GM18868 (cell line): ENCODE measurements at regions not wholly inside any gene's neighbourhood (a gene's known extent, or its start where the extent isn't known, plus 50 kb on each side); places are given as distances from the start of the nearest gene placed in this dataset.
"Not testable (repeated sequence)": the region's sequence is repeated elsewhere in the genome, so short reads cannot be mapped to it uniquely, and the experiment has no call there.

Experiments
- ATAC-seq: cut with Tn5 transposase; IDR thresholded peaks from one replicate; pipeline ENCODE4 v1.9.1; 2021; ENCODE audit warnings: mild to moderate bottlenecking, moderate library complexity; ENCODE audit not compliant: unreplicated experiment

DNA sequence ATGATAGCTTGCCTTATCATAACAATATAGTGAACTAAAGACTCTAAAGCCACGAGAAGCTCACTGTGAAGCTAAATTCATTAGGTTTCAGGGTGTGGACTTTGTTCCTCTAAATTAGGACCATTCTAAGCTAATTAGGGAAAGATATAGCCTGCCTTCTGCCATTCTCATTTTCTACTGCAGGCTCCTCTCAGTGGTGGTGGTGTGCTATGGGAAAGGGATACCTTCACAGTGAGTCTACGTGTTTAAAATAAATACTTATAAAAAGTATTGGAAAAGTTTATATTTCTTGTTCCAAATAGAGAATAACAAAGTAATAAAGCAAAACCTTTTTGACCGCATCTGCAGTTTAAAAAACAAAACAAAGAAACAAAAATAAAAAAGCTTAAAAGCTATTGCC is 327.7 kb downstream of the PAPSS1 start:
- ATAC-seq = no peak

DNA sequence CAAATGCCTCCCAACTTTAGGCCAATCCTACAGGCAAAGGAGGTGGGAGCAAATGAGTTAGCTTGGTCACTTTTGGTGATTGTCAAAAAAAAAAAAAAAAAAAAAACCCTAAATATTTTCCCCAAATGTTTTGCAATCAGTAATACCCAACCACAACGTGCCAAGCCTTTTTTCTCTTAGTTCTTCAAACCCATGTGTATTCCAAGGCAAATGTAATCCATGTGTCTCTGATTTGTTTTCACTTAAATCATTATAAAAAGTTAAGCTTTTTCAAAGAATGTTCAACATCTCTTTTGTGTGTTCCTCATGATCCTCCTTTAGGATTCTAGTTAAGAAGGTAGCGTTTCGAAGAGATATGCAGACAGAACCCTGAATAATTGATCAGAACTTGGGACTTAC is 328.4 kb downstream of the PAPSS1 start:
- no peak for ATAC-seq

DNA sequence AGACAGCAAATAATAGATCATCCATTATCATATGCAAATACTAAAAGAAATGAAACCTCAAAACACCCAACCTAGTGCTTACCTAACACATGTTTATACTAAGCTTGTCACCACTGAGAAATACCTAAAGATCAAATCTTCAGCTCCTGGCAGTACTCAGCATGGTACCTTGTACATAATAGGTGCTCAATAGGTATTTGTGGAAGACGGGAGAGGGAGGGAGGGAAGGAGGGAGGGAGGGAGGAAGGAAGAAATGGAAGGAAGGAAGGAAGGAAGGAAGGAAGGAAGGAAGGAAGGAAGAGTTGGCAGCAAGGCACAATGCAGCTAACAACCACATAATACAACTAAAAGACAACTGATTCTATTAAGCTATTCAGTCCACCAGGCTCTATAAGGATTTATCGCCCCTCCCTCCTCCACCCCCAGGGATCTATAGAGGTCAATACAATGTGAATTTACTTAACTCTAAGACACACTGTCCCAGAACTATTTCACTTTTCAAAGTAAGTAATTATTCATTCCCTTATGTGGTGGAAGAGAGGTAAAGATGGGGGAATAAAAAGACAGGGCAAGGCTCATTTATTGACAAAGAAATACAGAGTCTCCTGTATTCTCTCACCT is 328.9 kb downstream of the PAPSS1 start:
- ATAC-seq = no peak

DNA sequence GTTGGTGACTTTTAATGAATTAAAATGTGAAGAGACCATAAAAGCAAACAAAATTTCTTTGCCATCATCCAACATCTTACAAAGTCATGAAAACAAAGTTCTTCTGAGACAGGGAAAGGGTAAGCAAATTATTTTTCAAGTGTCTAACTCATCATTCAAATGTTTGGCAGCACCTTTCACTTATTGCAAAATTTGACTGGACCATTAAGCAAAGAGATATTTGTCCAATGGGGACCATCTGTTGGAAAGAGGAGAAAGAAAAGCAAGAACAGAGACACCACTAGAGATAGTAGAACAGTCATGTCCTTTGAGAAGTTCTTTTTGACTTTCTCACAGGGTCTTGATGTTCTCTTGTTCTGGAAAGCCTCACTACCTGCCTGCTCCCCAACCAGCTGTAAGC is 330.1 kb downstream of the PAPSS1 start:
- ATAC-seq = no peak

DNA sequence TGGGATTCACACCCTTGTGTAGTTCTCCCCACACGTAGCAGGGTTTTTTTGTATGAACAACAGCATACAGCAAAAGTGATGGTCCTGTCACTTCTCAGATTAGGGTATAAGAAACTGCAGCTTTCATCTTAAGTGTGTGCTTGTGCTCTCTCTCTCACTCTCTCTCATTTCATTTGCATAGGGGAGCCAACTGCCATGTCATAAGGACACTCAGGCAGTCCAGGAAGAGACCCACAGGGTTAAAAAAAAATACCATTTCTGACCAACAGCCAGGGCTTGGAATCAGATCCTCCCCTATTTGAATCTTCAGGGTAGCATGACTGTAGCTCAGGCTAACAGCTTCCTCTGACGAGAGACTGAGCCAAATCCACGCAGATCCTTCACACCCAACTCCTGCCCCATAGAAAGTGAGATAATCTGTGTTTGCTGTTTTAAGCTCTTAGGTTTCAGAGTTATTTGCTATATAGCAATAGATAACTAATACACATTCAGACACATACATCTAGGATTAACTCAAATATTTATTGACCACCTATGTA is 331.2 kb downstream of the PAPSS1 start:
- ATAC-seq = no peak

DNA sequence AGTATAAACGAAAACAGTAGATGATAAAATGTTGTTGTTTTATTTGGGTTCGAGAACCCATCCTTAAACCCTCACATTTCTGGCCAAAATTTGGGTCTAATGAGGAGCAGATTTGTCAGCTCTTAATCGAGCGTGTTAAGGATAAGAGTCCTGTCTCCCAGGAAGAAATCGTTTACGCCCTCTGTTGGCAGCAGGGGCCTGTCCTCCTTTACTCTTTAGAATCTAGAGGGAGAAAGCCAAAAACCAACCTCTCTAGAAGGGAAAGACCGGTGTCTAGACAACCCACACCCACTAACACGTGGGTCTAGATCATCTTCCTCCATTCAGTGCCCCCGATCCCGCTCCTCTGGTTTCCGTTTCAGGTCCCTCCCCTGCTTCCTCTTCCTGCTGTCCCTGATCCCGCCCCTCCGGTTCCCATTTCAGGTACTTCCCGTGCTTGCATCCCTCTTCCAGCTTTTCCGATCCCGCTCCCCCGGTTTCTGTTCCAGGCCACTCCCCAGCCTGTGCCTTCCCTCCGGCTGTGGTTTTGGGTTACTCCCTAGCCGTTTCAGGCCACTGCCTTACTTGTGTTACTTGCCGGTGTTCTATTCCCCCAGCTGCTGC is 339.1 kb downstream of the PAPSS1 start:
- ATAC-seq = no peak

DNA sequence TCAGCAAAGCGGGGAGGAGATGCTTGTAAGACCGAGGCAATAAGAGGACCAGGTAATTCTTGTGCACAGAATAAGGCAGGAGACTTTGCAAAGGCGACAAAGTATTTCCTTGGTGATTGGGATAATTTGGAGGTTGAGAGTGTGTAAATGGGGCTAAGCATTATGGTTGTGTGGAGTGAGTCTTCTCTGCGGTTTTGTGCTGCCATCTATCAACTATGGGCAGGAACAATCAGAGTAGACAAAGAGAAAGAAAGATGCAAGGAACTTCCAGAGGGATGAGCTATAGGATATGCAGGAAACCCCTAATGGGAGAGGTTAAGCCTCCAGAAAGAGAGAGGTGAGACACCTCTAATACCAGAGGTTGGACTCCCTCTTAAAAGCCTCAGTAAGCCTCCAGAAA is 339.8 kb downstream of the PAPSS1 start:
- no peak for ATAC-seq

DNA sequence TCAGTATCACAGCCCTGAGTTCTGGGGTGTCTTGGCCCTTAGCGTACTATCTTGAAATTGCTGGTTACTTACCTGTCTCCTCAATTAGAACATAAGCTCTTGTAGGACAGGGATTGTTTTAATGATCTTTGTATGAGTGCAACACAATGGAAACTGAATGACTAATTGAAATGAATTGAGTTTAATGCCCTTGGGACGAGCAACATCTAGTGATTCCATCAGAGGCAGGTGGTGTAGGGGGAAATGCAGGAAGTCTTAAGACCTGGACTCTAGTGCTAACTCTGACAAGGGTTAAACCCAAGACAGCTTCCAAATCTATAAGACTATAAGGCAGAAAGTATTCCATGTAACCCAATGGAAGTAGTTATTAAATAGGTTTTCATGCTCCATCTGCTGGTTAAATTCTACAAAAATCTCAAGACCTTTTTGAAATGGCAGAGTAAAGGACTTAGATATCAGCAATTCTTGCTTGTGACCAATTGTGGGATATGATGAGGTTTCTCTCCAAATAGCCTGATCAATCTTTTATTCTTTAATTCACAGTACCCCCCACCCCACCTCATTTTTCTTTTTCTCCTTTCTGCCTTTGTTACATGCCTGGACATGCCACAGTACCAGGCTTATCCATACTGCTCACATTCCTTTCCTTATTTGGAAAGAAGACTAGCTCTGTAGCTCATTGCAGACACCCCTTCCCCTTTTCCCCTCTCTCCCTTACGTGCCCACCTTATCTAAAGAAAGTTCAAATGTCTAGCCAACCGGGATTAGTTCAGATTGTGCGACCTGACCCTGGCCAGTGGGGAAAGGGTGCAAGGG is 340.8 kb downstream of the PAPSS1 start:
- no peak for ATAC-seq

DNA sequence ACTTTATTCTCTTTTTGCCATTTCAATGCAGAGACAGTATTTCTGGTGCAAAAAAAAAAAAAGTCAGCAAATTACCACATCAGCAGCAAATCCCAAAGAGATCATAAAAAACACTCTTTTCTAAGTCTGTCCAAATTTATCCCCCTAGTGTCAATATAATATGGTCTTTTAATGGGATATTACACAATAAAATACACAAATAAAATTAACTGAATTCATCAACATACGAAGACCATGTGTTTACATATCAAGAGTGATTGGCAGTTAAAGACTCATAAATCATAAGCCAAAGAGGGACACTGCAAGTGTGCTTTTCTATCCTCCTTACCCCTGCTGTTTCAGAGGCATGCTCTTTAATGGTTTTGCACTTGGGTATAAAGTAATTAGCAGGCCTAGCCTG is 340.2 kb upstream of the DKK2 start:
- no peak for ATAC-seq

DNA sequence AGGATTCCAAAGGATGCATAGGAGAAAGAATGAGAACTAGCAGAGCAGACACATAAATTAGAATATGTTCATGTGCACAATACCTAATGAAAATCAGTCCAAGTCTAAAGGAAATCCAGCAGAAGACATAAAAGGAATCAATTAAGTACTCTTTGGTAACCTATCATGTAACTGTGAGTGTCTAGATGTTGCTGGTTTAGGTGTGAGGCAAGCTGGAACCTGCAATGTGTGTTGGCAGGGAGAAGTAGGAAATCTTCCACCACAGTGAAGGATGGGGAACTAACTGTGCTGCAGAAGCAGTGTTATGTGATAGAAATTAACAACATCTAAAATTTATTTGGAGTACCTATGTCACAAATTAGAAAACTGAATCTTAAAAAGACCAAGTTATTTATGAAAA is 330.8 kb upstream of the DKK2 start:
- ATAC-seq = no peak

DNA sequence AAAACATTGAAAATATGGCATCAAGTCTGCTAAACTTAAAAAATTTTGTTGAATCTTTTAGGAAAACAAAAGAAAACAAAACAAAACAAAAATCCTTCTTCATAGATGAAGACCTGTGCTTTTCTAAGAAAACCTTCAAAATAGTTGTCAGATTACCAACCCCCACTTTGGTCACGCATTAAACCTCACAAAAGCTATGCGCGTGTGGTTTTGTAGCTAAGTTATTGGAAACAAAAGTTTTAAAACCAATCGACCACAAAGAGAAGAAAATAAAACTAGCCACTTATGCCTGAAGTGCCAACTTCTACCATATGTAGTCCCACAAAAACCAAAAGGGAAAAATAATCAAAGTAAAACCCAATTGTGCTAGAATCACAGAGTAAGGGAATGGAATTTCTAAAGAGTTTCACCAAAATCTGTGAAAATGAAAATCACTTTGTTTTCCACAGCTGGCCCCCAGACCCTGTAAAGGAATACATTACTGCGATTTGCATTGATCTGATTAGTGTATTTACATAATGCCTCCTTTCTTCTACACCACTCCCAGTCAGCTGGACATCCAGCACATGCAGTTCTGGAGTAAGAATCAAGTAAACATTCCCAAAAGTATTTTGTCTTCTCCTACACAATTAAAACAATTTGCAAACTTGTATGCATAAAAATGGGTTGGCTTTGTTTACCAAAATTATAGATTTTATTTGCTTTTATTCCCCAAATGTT is 330.1 kb upstream of the DKK2 start:
- no peak for ATAC-seq

DNA sequence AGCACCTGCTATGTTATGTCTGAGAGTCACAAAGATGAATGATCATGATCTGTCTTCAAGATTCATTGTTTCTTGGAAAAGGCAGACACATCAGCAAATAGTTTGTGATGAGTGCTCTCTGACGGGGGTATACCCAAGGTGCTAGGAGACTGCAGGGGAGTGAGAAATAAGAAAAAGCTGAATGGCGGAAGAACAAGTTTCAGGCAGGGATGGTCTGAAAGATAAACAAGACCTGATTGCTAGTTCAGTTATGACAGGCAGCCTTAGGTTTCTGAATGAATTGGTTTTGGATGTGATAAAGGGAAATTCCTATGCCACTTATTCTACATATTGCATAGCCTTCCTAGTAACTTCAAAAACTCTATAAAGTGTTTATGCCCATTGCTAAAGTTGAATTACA is 327.0 kb upstream of the DKK2 start:
- peak; percentile 78 for ATAC-seq

DNA sequence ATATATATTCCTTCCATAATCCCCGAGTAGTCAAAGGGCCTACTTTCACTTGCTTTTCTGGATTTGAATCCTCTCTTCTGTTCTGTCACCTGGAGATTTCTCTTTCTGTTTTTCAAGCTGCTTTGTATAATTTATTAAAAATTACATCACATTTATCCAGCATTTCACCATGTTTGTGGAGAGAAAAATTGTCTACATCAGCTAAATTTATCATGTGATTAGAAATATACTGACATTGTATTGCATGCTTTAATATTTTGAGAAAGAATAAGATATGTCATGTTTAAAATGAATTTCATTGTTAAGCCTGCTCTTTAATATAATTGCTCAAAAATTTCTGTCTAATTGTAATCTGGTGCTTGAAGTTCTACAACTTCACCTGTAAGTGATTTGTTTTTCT is 323.1 kb upstream of the DKK2 start:
- no peak for ATAC-seq

DNA sequence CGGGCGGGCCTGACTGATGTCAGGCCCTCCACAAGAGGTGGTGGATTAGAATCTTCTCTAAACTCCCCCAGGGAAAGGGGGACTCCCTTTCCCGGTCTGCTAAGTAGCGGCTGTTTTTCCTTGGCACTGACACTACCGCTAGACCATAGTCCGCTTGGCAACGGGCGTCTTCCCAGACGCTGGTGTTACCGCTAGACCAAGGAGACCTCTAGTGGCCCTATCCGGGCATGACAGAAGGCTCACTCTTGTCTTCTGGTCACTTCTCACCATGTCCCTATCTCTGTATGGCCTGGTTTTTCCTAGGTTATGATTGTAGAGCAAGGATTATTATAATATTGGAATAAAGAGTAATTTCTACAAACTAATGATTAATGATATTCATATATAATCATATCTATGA is 318.2 kb upstream of the DKK2 start:
- peak; percentile 49 for ATAC-seq

DNA sequence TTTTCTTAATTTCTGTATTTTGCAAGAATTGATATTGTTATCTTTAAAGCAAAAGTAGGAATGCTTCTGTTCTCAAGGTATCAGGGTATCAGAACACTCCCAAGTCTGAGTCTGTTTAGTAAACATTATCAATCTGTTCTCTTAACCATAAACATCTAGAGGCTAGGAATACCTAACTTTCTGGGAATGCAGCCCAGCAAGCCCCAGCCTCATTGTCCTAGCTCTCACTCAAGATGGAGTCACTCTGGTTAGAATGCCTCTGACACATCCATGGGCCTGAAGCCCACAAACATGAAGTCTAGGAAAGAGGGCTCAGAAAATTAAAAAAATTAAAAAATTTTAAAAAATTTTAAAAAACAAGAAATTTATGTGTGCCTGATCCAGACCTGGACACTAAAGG is 315.1 kb upstream of the DKK2 start:
- no peak for ATAC-seq

DNA sequence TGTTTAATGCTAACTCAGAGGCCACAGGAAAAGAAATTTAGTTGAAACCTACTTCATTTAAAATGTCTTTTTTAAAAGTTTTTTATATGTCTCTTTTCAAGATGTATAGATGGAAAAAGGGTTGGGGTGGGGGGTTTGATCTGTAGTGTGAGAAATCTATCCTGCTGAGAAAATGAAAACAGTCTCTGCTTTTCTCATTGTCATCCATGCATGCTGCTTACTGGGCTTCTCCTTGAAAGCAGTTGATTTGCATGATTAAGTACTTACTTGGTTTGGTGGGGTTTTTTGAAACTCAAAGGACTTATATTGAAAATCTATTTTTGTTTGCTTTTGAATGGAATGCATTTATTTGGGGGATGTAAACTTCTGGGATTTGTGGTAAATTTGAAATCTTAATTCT is 313.6 kb upstream of the DKK2 start:
- no peak for ATAC-seq

DNA sequence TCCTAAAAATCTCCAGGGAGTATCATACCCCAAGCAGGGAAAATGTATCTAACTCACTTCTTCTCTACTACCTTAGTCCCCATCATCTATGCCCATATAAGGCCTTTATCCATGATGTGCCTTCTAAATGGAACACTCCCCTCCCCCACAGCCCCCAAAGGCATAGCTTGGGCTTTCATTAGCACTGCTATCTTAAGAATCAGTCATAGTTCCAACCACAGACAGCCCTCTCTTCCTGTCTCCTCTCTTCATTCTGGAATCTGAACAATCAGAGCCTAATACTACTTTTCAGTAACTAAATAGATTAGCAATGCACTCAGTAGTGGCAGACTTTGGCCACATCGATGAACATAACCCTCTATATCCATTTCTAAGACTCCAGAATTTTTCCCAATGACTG is 313.2 kb upstream of the DKK2 start:
- no peak for ATAC-seq

DNA sequence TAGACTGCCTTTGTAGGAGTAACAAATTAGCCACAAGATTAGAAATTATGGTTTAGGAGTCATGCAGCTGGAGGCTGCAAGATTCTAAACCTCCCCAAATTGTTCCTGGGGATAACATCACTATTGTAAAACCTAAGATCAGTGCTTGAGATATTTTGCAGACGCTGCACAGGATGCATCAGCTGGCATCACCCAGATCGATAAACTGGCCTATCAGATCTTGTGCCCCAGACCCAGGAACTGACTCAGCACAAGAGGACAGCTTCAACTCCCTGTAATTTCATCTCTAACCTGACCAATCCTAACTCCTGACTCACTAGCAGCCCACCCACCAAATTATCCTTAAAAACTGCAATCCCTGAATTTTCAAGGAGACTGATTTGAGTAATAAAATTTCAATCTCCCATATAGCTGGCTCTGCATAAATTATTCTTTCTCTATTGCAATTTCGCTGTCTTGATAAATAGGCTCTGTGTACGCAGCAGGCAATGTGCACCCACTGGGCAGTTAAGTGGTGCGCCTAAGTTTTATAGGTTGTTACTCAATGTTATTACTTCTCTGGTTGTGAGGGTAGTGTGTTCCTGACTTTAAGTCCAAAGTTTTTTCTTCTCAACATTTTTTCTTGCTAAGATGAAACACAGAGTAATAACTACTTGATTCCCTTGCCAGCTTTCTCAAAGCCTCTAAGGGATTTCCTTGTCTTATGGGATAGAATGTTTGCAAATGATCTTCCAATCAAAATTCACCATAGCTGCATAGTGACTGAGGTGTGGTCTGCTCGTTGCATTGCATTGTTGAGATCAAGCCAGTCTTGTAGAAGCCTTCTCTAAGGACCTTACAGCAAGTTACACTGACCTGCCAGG is 312.3 kb upstream of the DKK2 start:
- no peak for ATAC-seq

DNA sequence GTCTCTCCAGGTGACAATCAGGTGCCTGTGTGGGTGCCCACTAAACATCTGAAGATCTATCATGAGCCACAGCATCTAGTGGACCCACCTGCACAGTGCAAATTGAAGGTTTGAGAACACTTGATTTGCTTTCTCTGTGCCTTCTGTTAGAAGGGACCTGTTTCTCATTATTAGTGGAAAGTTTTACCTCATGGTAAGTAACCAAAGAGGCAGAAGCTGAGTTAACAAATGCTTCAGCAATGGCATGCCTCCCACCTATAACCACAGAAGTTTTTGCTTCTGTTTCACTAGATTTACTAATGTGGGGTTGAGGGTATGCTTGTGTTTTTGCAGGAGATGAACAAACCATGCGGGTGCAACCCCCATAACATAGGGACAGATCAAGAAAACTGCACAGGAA is 297.4 kb upstream of the DKK2 start:
- ATAC-seq = no peak

DNA sequence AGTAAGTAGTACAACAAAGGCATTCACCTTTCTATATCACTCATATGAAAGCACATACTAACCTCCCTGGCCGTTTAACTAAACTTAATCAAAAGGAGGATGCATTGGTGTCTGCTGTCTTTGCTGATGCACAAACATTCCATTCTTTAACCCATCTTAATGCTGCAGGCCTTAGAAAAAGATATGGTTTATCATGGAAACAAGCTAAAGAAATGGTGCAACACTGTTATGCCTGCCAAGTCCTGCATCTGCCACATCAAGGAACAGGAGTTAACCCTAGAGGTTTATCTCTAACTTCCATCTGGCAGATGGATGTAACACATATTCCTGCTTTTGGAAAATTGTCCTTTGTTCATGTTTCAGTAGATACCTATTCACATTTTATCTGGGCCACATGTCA is 296.5 kb upstream of the DKK2 start:
- not testable (repeated sequence) for ATAC-seq

DNA sequence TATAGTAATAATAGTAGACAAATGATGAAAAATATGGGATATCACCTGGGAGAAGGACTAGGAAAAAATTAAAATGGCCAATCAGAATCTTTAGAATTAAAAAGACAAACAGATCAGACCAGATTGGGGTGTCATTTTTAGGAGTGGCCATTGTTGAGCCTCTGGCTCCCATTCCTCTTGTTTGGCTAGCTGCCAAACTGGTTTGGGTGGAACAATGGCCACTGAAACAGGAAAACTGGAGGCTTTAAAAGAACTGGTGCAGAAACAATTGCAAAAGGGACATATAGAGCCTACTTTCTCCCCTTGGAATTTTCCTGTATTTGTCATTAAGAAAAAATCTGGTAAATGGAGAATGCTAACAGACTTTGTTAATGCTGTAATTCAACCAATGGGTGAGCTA is 294.8 kb upstream of the DKK2 start:
- no peak for ATAC-seq
